IPS-20b (cell line): ENCODE measurements at regions not wholly inside any gene's neighbourhood (a gene's known extent, or its start where the extent isn't known, plus 50 kb on each side); places are given as distances from the start of the nearest gene placed in this dataset.

Source experiments
- H3K27ac ChIP-seq: one replicate; pipeline ENCODE4 v1.5.1; 2013; ENCODE audit warnings: low read length
- H3K27me3 ChIP-seq: 2 replicates; pipeline ENCODE4 v1.6.1; 2013; ENCODE audit warnings: mild to moderate bottlenecking, low read length, inconsistent platforms; ENCODE audit not compliant: insufficient read depth
- H3K36me3 ChIP-seq: 2 replicates; pipeline ENCODE4 v1.6.1; 2013; ENCODE audit warnings: low read depth, mild to moderate bottlenecking, inconsistent platforms, low read length, moderate library complexity; ENCODE audit not compliant: insufficient read depth
- H3K4me1 ChIP-seq: 2 replicates; pipeline ENCODE4 v1.6.1; 2013; ENCODE audit warnings: mild to moderate bottlenecking, control low read depth, inconsistent platforms, low read length, moderate library complexity; ENCODE audit not compliant: insufficient read depth
- H3K4me3 ChIP-seq: 2 replicates; pipeline ENCODE4 v1.5.1; 2013; ENCODE audit warnings: mild to moderate bottlenecking, low read length, inconsistent platforms
- H3K9ac ChIP-seq: 2 replicates; pipeline ENCODE4 v1.6.1; 2013; ENCODE audit warnings: low read depth, mild to moderate bottlenecking, inconsistent platforms, low read length, moderate library complexity
- H3K9me3 ChIP-seq: 2 replicates; pipeline ENCODE4 v1.6.1; 2013; ENCODE audit warnings: mild to moderate bottlenecking, low read depth, low read length, inconsistent platforms; ENCODE audit not compliant: insufficient read depth

DNA sequence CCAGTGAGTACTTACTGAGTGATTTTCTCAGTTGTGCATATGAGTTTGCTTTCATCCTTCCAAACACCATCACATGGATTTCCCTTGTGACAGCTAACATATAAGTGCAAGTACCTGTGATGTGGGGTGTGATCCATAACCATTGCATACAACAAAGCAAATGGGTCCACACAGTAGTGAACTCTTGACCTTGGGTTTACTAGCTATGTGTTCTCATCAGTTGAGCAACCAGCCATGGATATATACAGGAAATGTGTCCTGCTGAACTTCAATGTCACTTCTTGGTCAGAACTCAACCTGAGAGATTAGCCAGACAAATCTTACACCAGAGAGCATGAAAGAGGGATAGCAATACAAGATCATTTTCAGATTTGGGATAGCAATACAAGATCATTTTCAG, 420.9 kb upstream of the KCNH7 start:
- H3K27me3 ChIP-seq, result no peaks in the 10 kb centered on the region
- H3K36me3 ChIP-seq, result no peaks in the 10 kb centered on the region
- no peaks in the 10 kb centered on the region for H3K9me3 ChIP-seq
- H3K4me1 ChIP-seq, result no peaks in the 10 kb centered on the region
- H3K9ac ChIP-seq, result no peak overlapping the region
- H3K27ac ChIP-seq, result no peak overlapping the region
- no peak overlapping the region for H3K4me3 ChIP-seq

- H3K9me3 ChIP-seq, result no peaks in the 10 kb centered on the region
- no peak overlapping the region for H3K4me3 ChIP-seq
- H3K9ac ChIP-seq, result no peak overlapping the region
- H3K27ac ChIP-seq, result no peak overlapping the region
- no peaks in the 10 kb centered on the region for H3K4me1 ChIP-seq
- no peaks in the 10 kb centered on the region for H3K27me3 ChIP-seq
- H3K36me3 ChIP-seq, result no peaks in the 10 kb centered on the region
Observed at GRCh38 chr2:163255086-163255485, 416.5 kb upstream of the KCNH7 start.

- Histone ChIP-seq H3K4me3 (no peak overlapping the region), H3K4me1 (no peaks in the 10 kb centered on the region), H3K27me3 (no peaks in the 10 kb centered on the region), H3K27ac (no peak overlapping the region), H3K36me3 (no peaks in the 10 kb centered on the region), H3K9ac (no peak overlapping the region), H3K9me3 (no peaks in the 10 kb centered on the region)
Observed at GRCh38 chr2:163253621-163254285, 415.2 kb upstream of the KCNH7 start.

GRCh38 chr2:163252199-163252598, 413.6 kb upstream of the KCNH7 start:
- H3K9ac ChIP-seq, result no peak overlapping the region
- H3K36me3 ChIP-seq, result no peaks in the 10 kb centered on the region
- no peak overlapping the region for H3K4me3 ChIP-seq
- H3K9me3 ChIP-seq, result no peaks in the 10 kb centered on the region
- H3K27me3 ChIP-seq, result no peaks in the 10 kb centered on the region
- H3K4me1 ChIP-seq, result peaks cover 4% of the 10 kb centered on the region; the same call in 1 of the 2 replicates
- no peak overlapping the region for H3K27ac ChIP-seq

DNA sequence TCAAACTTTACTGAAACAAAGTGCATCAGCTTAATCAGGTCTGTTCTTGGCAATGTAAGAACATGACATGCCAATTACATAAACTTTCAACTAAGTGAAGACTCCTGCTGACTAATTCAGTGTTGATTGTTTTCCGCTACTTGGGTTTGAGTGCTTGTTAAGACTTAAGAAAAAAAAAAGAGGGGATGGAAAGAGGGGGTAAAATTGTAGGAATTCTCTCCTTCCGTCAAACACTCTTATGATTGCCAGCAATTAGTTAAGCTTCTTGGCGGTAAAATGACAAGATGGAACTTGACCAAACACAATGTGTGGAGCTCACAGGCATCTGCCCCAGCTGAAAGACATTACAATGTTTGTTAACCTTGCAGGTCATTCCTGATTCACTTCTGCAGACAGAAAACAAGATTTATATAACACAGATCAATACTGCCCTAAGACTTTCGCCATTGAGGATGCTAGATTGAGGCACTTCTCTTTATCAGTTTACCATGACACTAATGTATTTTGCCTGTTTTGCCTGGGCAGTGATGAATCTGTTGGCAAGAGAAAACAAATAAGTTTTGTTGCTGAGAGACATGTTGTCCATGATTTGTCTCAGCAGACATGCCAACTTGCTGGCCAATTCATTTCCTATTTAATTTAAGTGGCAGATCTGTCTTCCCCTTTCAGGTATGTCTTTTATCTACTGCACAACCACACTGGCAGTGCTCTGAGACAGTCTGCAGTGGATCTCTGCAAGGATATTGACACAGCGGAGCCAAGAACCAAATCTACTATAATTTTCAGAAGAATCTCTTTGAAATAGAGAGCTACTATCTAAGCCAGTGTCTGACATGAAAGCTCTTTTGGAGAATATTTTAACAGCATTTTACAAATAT, 410.0 kb upstream of the KCNH7 start:
- Histone ChIP-seq H3K9ac (no peak overlapping the region), H3K27ac (no peak overlapping the region), H3K27me3 (no peaks in the 10 kb centered on the region), H3K4me3 (no peak overlapping the region), H3K9me3 (no peaks in the 10 kb centered on the region), H3K4me1 (peaks cover 4% of the 10 kb centered on the region; the same call in 1 of the 2 replicates), H3K36me3 (no peaks in the 10 kb centered on the region)

DNA sequence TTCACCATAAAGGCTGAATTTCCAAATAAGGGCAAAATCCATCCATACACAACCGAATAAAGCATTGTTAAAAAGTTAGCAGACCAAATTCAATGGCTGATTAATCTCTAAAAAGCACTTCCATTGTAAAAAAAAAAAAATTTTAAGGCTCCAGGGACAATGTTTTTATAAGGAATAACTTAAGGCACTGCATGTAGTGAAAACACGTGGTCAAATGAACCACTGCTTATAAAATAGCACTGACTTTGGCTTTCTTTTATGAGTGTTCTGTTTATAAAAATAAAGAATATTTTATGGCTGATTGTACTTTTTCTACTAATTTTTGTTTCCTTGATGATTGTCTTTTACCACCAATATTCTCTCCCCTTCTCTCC, 409.3 kb upstream of the KCNH7 start:
- Histone ChIP-seq H3K9me3 (no peaks in the 10 kb centered on the region), H3K27me3 (no peaks in the 10 kb centered on the region), H3K36me3 (no peaks in the 10 kb centered on the region), H3K27ac (no peak overlapping the region), H3K4me3 (no peak overlapping the region), H3K4me1 (peaks cover 4% of the 10 kb centered on the region; the same call in 1 of the 2 replicates), H3K9ac (no peak overlapping the region)

- Histone ChIP-seq H3K36me3 (no peaks in the 10 kb centered on the region), H3K27me3 (no peaks in the 10 kb centered on the region), H3K9me3 (no peaks in the 10 kb centered on the region), H3K9ac (no peak overlapping the region), H3K4me3 (no peak overlapping the region), H3K4me1 (peaks cover 4% of the 10 kb centered on the region; the same call in 1 of the 2 replicates), H3K27ac (no peak overlapping the region)
Observed at GRCh38 chr2:163247156-163247846, 408.7 kb upstream of the KCNH7 start.

DNA sequence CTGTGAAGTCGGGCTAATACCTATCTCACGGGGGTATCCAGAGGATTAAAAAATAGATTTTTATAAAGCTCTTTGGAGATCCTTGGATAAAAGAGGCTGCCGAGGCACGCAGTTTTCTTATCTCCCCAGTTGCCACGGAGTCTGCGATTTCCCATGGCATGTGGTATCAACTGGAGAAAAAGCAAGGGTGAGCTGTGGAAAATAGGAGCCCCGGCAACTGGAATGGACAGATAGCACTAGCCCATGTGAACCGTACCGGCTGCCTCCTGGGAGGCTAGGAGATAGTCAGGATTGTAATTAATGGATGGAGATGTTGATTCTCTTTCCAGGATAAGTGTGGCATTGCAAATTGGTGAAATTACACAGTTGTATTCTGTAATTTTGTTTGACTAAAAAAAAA, 407.6 kb upstream of the KCNH7 start:
- Histone ChIP-seq H3K27ac (no peak overlapping the region), H3K36me3 (no peaks in the 10 kb centered on the region), H3K4me1 (peaks cover 4% of the 10 kb centered on the region; the same call in 1 of the 2 replicates), H3K9me3 (no peaks in the 10 kb centered on the region), H3K4me3 (no peak overlapping the region), H3K9ac (no peak overlapping the region), H3K27me3 (no peaks in the 10 kb centered on the region)

DNA sequence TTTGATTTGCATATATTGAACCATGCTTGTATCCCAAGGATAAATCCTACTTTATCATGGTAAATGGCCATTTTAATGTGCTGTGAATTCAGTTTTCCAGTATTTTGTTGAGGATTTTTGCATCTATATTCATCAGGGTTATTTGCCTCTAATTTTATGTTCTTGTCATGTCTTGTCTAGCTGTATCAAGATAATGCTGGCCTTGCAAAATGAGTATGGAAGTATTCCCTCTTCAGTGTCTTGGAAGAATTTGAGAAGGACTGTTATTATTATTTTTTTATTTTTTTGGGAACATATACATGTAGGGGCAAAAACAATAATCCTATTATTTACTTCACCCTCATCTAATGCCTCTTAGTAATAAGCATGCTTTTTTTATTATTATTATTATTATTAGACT, 398.0 kb upstream of the KCNH7 start:
- no peaks in the 10 kb centered on the region for H3K4me1 ChIP-seq
- no peaks in the 10 kb centered on the region for H3K9me3 ChIP-seq
- H3K9ac ChIP-seq, result no peak overlapping the region
- no peaks in the 10 kb centered on the region for H3K27me3 ChIP-seq
- no peak overlapping the region for H3K27ac ChIP-seq
- no peak overlapping the region for H3K4me3 ChIP-seq
- H3K36me3 ChIP-seq, result no peaks in the 10 kb centered on the region

GRCh38 chr2:163231666-163232065, 393.1 kb upstream of the KCNH7 start:
- Histone ChIP-seq H3K36me3 (no peaks in the 10 kb centered on the region), H3K4me3 (no peak overlapping the region), H3K27me3 (no peaks in the 10 kb centered on the region), H3K4me1 (no peaks in the 10 kb centered on the region), H3K9me3 (no peaks in the 10 kb centered on the region), H3K27ac (no peak overlapping the region), H3K9ac (no peak overlapping the region)

GRCh38 chr2:163213661-163214081, 375.1 kb upstream of the KCNH7 start:
- Histone ChIP-seq H3K36me3 (no peaks in the 10 kb centered on the region), H3K27me3 (no peaks in the 10 kb centered on the region), H3K4me1 (no peaks in the 10 kb centered on the region), H3K4me3 (no peak overlapping the region), H3K27ac (no peak overlapping the region), H3K9me3 (no peaks in the 10 kb centered on the region), H3K9ac (no peak overlapping the region)
